ENCODE measurements at regions not wholly inside any gene's neighbourhood (a gene's known extent, or its start where the extent isn't known, plus 50 kb on each side); places are given as distances from the start of the nearest gene placed in this dataset.

DNA sequence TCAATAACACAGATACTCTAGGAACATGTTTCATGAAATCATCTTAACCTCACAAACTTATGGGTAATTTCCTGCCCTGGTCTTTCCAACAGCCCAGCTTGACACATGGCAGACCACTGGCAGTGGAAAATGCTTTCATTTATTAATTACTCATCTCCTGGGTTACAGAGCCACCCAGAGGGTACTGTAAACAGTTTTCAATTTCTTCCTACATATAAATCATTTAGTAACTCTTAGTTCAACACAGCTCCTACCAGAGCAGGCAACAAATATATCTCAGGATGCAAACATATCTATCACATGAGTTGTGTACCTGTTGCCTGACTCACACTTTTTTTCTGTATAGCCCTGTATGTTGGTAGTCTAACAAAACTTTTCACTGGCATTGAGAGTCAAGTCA is 99.2 kb upstream of the VRK2 start:
- DNase-seq (ENCODE audit: low read depth in 4 of 4, low spot score in 2 of 4): no peak

DNA sequence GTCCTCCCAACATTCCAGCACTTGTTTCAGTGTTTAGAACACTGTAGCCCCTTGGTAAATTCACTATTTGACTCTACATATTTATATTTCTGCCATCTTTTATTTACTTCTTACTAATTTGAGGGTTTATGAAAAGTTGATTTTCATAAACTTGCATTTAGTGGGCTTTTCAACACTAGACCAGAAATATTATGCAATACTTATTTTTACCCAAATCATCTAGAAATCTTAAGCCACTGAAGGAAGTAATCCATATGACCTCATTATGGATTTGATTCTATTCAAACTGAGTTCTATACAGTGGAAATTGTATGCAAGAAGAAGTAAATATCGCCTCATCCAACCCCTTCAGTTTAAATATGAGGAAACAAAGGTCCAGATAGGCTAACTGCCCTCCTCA is 92.6 kb upstream of the VRK2 start:
- DNase-seq (ENCODE audit: low read depth in 4 of 4, low spot score in 2 of 4): no peak

DNA sequence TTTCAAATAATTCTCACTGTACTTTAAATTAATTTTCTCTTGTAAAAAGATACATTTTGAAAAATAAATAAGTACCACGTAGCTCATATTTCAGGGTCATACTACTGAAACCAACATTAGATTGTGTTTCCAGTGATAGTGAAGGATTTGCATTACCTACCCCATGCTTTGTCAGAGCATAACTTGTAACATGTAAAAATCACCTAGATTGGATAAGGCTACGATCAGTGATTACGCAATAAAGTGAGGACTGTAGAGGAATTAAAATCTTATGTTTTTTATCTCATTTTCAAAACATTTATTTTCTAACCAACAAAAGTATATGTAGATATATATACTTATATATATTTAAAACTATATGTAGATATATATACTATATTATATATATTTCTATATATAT is 89.4 kb upstream of the VRK2 start:
- no peak for DNase-seq (ENCODE audit: low read depth in 4 of 4, low spot score in 2 of 4)

DNA sequence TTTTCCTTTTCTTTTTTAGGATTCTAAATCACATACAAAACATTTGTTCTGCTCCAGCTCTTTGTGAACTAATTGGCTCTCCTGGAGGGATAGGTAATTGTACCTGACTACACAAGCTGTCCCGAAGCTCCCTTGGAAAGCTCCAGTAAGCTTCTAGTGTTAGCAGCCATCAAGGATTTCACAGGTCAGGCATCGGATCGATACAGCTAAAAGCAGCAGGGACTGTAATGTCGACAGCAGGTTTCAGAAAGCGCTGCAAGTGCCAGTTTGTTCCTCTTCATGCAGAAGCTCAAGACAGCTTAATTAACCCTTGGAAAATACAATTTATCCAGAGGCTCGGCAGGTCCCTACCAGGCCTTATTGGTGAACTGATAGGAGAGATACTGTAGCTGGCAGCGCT is 87.2 kb upstream of the VRK2 start:
- no peak for DNase-seq (ENCODE audit: low read depth in 4 of 4, low spot score in 2 of 4)

DNA sequence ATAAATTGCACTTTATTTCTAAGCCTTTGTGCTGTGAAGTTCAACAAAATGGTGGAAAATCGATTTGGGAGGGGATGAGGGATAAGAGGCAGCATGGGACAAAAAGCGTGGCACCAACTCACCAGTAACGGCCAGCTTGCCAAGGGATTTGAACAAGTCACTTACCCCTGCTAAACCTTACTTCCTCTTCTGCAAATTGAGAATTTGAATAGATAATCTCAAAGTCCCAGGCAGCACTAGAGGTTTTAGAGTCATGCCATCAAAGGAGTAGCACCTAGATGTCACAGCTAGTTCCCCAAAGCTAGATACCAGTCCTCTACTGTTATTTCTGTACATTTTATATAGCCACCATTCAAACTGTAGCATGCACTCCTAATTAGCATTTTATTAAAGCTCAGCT is 83.7 kb upstream of the VRK2 start:
- DNase-seq (ENCODE audit: low read depth in 4 of 4, low spot score in 2 of 4): no peak

DNA sequence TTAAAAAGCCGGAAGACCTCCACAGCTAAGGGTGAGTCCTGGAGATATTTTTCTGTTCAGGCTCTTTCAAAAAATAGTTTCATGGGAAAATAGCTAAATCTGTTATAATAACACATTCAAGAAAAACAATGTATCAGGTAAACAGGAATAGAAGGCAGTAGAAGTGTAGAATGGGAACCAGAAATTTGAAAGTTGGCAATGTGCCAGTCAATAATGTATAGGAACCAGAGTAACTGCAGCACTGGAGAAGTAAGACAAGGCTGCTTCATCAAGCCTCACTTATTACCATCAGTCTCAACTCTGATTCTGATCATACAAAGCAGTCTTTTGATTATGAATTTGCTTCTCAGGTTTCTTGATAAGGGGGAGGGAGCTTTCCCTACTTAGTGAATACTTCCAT is 81.4 kb upstream of the VRK2 start:
- no peak for DNase-seq (ENCODE audit: low read depth in 4 of 4, low spot score in 2 of 4)

DNA sequence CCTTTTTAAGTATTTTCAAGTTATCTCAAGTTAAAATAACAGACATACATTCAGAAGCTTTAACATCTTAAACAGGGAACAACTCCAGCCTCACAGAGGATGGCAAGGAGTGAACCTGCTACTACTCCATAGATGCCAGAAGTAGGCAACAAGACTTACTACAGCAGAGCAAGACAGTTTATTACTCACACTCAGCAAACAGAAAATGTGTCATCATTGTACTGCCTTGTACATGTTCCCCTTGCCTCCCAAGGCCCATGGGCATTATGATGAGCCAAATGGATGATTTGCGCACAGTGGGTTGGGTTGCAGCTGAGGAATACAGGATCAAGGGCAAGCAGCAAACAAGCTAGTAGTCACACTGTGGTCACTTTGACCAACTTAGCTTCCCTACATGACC is 80.6 kb upstream of the VRK2 start:
- DNase-seq (ENCODE audit: low read depth in 4 of 4, low spot score in 2 of 4): no peak

DNA sequence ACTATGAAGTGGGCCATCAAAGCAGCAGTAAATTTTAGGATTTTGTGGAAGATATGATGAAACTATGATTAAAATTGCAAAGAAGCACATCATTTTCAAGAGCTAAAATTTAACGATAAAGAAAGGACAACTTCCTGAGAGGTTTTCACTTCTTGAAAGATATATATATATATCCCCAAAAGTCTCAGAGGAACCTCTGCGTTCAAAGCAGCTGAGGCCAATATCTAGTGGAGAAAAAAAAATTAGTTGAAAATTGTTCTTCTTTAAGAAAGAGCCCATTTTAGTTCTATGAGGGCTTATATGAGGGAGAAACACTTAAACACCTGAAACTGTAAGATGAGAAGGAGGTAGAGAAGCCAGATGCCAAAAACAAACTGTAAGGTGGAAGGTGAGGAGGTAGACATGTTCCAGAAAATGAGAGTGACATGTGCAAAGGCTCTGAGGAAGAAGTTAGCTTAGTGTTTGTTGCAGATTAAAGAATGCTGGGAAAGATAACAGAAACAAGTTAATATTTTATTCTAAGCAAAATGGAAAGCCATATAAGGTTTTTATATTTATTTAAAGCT is 72.9 kb upstream of the VRK2 start:
- DNase-seq (ENCODE audit: low read depth in 4 of 4, low spot score in 2 of 4): no peak

DNA sequence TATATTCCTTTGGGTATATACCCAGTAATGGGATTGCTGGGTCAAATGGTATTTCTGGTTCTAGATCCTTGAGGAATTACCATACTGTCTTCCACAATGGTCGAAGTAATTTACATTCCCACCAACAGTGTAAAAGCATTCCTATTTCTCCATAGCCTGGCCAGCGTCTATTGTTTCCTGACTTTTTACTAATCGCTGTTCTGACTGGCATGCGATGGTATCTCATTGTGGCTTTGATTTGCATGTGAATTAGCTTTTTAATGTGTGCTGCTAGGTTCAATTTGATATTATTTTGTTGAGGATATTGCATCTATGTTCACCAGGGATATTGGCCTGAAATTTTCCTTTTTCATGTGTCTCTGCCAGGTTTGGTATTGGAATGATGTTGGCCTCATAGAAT is 67.4 kb upstream of the VRK2 start:
- no peak for DNase-seq (ENCODE audit: low read depth in 4 of 4, low spot score in 2 of 4)

DNA sequence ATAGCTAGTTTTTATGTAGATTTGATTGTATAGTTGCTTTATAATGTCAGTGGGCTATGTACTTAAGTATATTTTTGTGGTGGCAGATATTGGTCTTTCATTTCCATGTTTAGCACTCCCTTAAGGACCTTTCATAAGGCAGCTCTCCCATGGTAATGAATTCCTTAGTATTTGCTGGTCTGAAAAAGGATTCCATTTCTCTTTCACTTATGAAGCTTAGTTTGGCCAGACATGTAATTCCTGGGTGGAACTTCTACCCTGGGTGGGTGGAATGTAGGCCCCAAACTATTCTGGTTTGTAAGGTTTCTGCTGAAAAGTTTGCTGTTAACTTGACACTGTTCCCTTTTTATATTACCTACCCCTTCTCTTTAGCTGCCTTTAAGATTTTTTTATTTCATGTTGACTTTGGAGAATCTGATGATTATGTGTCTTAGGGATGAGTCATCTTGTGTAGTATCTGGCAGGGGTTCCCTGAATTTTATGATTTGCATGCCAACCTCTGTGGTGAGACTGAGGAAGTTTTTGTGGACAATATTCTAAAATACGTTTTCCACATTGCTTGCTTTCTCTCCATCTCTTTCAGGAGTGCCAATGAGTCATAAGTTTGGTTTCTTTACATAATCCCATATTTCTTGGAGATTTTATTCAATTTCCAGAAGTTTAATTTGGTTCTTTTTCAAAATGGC is 65.4 kb upstream of the VRK2 start:
- no peak for DNase-seq (ENCODE audit: low read depth in 4 of 4, low spot score in 2 of 4)

DNA sequence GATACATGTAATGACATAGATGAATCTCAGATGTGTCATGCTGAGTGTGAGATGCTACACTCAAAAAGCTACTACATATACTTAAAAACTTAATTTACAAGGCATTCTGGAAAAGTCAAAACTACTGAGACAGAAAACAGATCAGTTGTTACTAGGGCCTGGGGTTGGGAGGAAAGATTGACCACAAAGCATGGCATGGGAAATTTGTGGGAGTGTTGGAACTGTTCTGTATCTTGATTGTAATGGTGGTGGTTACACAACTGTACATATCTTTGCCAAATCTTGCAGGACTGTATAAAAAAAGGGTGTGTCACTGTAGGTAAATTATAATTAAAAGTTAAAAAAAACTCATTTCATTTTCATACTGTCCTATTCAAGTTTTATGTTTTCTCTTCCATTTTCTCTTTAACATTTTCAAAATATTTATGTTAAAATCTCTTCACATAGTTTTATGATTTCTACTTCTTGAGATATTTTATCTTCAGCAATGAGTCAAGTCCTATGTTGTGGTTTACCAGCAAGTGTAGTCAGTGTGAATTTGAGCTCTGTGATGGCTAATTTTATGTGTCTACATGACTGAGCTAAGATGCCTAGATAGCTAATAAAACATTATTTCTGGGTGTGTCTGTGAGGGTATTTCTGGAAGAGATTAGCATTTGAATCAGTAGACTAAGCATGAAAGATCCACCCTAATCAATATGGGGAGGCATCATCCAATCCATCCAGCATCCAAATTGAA is 58.6 kb upstream of the VRK2 start:
- DNase-seq (ENCODE audit: low read depth in 4 of 4, low spot score in 2 of 4): no peak

DNA sequence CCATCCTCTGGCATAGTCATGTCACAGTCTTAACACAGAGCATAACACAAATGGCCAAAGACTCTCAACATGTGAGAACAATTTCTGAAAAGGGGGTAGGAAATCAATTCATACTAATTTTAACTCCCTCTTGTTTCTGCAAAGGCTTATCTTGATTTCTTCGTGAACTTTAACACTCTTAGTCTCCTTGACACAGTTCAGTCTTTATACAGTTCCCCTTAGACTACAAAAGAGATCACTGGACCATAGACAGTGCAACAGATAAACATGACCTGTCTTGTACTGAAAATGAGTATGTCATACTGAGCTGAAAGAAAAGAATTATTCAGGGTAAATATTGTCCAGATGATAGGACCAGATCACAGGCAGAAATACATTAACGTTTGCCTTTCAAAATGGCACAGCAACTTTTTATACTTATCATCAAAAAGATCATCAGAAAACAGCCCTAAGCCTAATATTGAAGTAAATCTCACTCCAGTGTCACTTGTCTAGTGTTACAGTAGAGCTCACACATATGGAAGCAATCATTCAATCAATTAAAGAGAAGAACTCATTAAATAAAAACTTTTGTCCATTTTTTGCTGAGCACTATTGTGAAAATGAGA is 56.4 kb upstream of the VRK2 start:
- DNase-seq (ENCODE audit: low read depth in 4 of 4, low spot score in 2 of 4): no peak
